ENCODE measurements at regions not wholly inside any gene's neighbourhood (a gene's known extent, or its start where the extent isn't known, plus 50 kb on each side); places are given as distances from the start of the nearest gene placed in this dataset.

DNA sequence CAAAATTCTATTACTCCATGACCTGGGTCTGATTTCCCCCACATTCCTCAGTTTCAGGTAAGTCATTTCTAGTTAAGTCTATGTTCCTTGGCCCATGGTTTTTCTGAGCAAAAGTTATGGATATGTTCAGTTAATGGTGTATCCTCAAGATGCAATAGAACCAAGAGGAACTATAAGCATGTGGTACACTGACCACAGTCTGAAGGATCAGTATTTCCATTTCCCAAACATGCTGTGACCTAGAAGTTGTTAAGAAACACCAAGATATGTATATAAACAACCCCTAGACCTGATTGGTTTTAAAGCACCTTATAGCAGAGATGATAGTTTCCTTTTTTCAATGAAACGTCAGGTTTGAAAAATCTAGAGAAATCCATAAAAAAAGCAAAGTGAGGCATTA is 94.2 kb upstream of the ABCB5 start:
- CTCF ChIA-PET: no interaction called here
- H3K36me3 ChIP-seq (ENCODE audit: insufficient read depth, low read length, poor library complexity, severe bottlenecking): no peaks in the 10 kb centered on the region
- H3K27ac ChIP-seq (ENCODE audit: low read depth, low read length, poor library complexity, severe bottlenecking): no peak overlapping the region
- no TSS peak for BruUV-seq (replicated peaks)
- no peaks in the 10 kb centered on the region for H3K9me3 ChIP-seq (ENCODE audit: low read depth, low read length, poor library complexity, severe bottlenecking)
- H3K27me3 ChIP-seq (replicated peaks; ENCODE audit: insufficient read depth, low read depth, low read length, poor library complexity): peaks cover 3% of the 10 kb centered on the region
- no peak overlapping the region for H3K4me3 ChIP-seq (ENCODE audit: low read depth, low read length, poor library complexity, severe bottlenecking)
- TF ChIP-seq CTCF (conservative IDR thresholded peaks at IDR 0.05; ENCODE audit: low read depth, low read length) (no peak), EZH2 (IDR thresholded peaks at IDR 0.05; ENCODE audit: borderline replicate concordance, low read depth, low read length, poor library complexity, severe bottlenecking) (no peak)
- POLR2A ChIA-PET (ENCODE audit: low non-redundant PET): no interaction called here
- no peak for DNase-seq (ENCODE audit: low spot score)
- no peaks in the 10 kb centered on the region for H3K4me1 ChIP-seq (ENCODE audit: insufficient read depth, low read length, poor library complexity, severe bottlenecking)
- intact Hi-C loops (cut with micrococcal nuclease; ENCODE audit: unreplicated experiment): no loop called here

DNA sequence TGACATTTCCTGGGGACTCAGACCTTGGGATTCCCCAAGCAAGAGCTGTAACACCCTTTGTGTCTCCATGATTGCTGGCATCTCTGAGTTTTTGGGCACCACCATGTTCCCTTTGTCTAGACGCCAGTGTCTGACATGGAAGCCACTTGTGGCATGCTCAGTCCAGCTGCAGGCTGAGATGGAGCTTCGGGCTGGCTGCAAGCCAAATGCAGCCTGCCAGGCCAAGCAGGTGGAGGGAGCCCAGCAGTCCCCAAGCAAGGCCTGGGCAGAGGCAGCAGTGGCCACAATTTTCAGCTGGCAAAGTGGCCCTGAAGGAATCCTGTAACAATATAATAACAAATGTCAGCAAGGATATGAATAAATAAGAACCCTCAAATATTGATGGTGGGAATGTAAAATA is 86.2 kb upstream of the ABCB5 start:
- Histone ChIP-seq H3K27ac (ENCODE audit: low read depth, low read length, poor library complexity, severe bottlenecking) (no peak overlapping the region), H3K27me3 (replicated peaks; ENCODE audit: insufficient read depth, low read depth, low read length, poor library complexity) (no peaks in the 10 kb centered on the region), H3K9me3 (ENCODE audit: low read depth, low read length, poor library complexity, severe bottlenecking) (no peaks in the 10 kb centered on the region), H3K4me1 (ENCODE audit: insufficient read depth, low read length, poor library complexity, severe bottlenecking) (no peaks in the 10 kb centered on the region), H3K36me3 (ENCODE audit: insufficient read depth, low read length, poor library complexity, severe bottlenecking) (no peaks in the 10 kb centered on the region), H3K4me3 (ENCODE audit: low read depth, low read length, poor library complexity, severe bottlenecking) (no peak overlapping the region)
- intact Hi-C loops (cut with micrococcal nuclease; ENCODE audit: unreplicated experiment): no loop called here
- no peak for DNase-seq (ENCODE audit: low spot score)
- POLR2A ChIA-PET (ENCODE audit: low non-redundant PET): no interaction called here
- no TSS peak for BruUV-seq (replicated peaks)
- TF ChIP-seq EZH2 (IDR thresholded peaks at IDR 0.05; ENCODE audit: borderline replicate concordance, low read depth, low read length, poor library complexity, severe bottlenecking) (no peak), CTCF (conservative IDR thresholded peaks at IDR 0.05; ENCODE audit: low read depth, low read length) (no peak)
- CTCF ChIA-PET: no interaction called here

DNA sequence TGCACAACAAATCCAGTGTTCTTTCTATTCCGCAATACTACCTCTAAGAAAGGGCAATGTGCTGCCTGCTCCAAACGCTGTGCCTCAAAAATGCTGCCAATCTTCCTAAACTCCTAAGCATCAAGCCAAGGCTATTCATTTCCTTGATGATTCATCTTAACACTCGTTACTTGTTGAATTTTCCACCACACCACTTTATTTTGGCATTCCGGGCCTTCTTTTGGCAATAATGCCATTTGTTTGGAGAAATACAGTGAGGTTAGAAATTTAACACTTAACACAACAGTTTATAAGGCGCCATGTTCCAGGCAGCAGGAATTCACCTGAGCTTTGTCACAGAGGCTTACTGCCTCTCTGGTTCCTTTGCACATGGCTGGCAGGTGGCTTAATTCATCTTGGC is 82.6 kb upstream of the ABCB5 start:
- Histone ChIP-seq H3K27me3 (replicated peaks; ENCODE audit: insufficient read depth, low read depth, low read length, poor library complexity) (no peaks in the 10 kb centered on the region), H3K36me3 (ENCODE audit: insufficient read depth, low read length, poor library complexity, severe bottlenecking) (no peaks in the 10 kb centered on the region), H3K4me1 (ENCODE audit: insufficient read depth, low read length, poor library complexity, severe bottlenecking) (no peaks in the 10 kb centered on the region), H3K27ac (ENCODE audit: low read depth, low read length, poor library complexity, severe bottlenecking) (no peak overlapping the region), H3K9me3 (ENCODE audit: low read depth, low read length, poor library complexity, severe bottlenecking) (no peaks in the 10 kb centered on the region), H3K4me3 (ENCODE audit: low read depth, low read length, poor library complexity, severe bottlenecking) (no peak overlapping the region)
- TF ChIP-seq CTCF (conservative IDR thresholded peaks at IDR 0.05; ENCODE audit: low read depth, low read length) (no peak), EZH2 (IDR thresholded peaks at IDR 0.05; ENCODE audit: borderline replicate concordance, low read depth, low read length, poor library complexity, severe bottlenecking) (no peak)
- POLR2A ChIA-PET (ENCODE audit: low non-redundant PET): no interaction called here
- BruUV-seq (replicated peaks): no TSS peak
- CTCF ChIA-PET: no interaction called here
- intact Hi-C loops (cut with micrococcal nuclease; ENCODE audit: unreplicated experiment): no loop called here
- DNase-seq (ENCODE audit: low spot score): no peak
